ENCODE measurements at regions not wholly inside any gene's neighbourhood (a gene's known extent, or its start where the extent isn't known, plus 50 kb on each side); places are given as distances from the start of the nearest gene placed in this dataset.
"Not testable (repeated sequence)": the region's sequence is repeated elsewhere in the genome, so short reads cannot be mapped to it uniquely, and the experiment has no call there.

DNA sequence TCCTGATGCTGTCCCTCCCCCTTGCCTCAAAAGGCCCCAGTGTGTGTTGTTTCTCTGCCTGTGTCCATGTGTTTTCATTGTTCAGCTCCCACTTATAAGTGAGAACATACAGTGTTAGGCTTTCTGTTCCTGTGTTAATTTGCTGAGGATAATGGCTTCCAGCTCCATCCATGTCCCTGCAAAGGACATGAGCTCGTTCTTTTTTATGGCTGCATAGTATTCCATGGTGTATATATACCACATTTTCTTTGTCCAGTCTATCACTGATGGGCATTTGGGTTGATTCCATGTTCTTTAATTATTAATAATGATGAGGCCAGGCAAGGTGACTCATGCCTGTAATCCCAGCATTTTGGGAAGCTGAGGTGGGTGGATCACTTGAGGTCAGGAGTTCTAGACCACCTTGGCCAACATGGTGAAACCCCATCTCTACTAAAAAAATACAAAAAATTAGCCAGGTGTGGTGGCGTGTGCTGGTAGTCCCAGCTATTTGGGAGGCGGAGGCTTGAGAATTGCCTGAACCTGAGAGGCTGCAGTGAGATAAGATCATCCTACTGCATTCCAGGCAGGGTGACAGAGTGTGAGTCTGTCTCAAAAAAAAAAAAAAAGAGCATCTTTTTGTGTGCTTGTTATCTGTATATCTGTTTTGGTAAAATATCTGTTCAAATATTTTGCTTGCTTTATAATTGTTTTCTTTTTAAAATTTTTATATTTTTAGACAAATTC is 78.0 kb upstream of the CLINT1 start:
- H3K79me2 ChIP-seq (ENCODE audit: insufficient read depth, low read length); H3K36me3 Mint-ChIP-seq; H3K27me3 Mint-ChIP-seq (ENCODE audit: low read depth in 3 of 3); H2AFZ ChIP-seq (ENCODE audit: insufficient read depth, low read depth, low read length, poor library complexity, severe bottlenecking); H3K9me3 ChIP-seq (replicated peaks in 1 of 2; ENCODE audit: control insufficient read depth in 1 of 2, insufficient read depth in 1 of 2, low read length in 2 of 2); DNase-seq; H4K20me1 ChIP-seq (ENCODE audit: insufficient read depth, low read length); H3K4me2 ChIP-seq (replicated peaks; ENCODE audit: extremely low read depth, low read length, poor library complexity, severe bottlenecking); H3K4me1 ChIP-seq (ENCODE audit: control insufficient read depth in 1 of 2, insufficient read depth in 2 of 2, low read length in 2 of 2); H3K9ac ChIP-seq (ENCODE audit: insufficient read depth, low read length, poor library complexity, severe bottlenecking); H3K27ac Mint-ChIP-seq; H3K4me3 Mint-ChIP-seq; H3K27me3 ChIP-seq (ENCODE audit: control insufficient read depth in 2 of 2, insufficient read depth in 2 of 2, low read length in 2 of 2); intact Hi-C loops (cut with micrococcal nuclease); H3K4me3 ChIP-seq (replicated peaks in 1 of 3; ENCODE audit: low read depth in 2 of 3, low read length in 3 of 3); H3K27ac ChIP-seq (ENCODE audit: low read depth in 1 of 2, low read length in 2 of 2); H3K36me3 ChIP-seq (replicated peaks in 1 of 2; ENCODE audit: control insufficient read depth in 1 of 2, insufficient read depth in 2 of 2, low read length in 2 of 2); H3K4me1 Mint-ChIP-seq: not testable (repeated sequence)
- peaks cover 2 to 13% (median 5%) of the 10 kb centered on the region in 7 donors for H3K9me3 Mint-ChIP-seq
- no CpG with 5 or more reads among the region's 3 CpGs for WGBS (ENCODE audit: insufficient coverage)

DNA sequence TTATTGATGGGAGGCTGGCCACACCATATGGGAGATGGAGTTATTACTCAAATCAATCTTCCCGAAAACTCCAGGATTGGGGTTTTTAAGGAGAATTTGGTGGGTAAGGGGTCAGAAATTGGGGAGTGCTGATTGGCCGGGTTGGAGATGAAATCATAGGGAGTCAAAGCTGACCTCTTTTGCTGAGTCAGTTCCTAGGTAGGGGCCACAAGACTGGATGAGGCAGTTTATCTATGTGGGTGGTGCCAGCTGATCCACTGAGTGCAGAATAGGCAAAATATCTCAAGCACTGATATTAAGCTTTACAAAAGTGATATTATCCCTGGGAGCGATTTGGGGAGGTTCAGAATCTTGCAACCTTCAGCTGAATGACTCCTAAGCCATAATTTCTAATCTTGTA is 75.7 kb upstream of the CLINT1 start:
- peaks cover 2 to 13% (median 5%) of the 10 kb centered on the region in 7 donors for H3K9me3 Mint-ChIP-seq
- H3K27me3 ChIP-seq (ENCODE audit: control insufficient read depth in 2 of 2, insufficient read depth in 2 of 2, low read length in 2 of 2): no peaks in the 10 kb centered on the region
- H3K4me2 ChIP-seq (replicated peaks; ENCODE audit: extremely low read depth, low read length, poor library complexity, severe bottlenecking): no peak overlapping the region
- no peak overlapping the region for H2AFZ ChIP-seq (ENCODE audit: insufficient read depth, low read depth, low read length, poor library complexity, severe bottlenecking)
- no peak overlapping the region for H3K27ac ChIP-seq (ENCODE audit: low read depth in 1 of 2, low read length in 2 of 2)
- H3K4me3 ChIP-seq (replicated peaks in 1 of 3; ENCODE audit: low read depth in 2 of 3, low read length in 3 of 3): no peak overlapping the region
- H3K9me3 ChIP-seq (replicated peaks in 1 of 2; ENCODE audit: control insufficient read depth in 1 of 2, insufficient read depth in 1 of 2, low read length in 2 of 2): peaks cover 4% of the 10 kb centered on the region in 2 donors
- no peak overlapping the region for H3K9ac ChIP-seq (ENCODE audit: insufficient read depth, low read length, poor library complexity, severe bottlenecking)
- no peak overlapping the region for H3K27ac Mint-ChIP-seq
- no peaks in the 10 kb centered on the region for H4K20me1 ChIP-seq (ENCODE audit: insufficient read depth, low read length)
- TF ChIP-seq, protein P1, sequence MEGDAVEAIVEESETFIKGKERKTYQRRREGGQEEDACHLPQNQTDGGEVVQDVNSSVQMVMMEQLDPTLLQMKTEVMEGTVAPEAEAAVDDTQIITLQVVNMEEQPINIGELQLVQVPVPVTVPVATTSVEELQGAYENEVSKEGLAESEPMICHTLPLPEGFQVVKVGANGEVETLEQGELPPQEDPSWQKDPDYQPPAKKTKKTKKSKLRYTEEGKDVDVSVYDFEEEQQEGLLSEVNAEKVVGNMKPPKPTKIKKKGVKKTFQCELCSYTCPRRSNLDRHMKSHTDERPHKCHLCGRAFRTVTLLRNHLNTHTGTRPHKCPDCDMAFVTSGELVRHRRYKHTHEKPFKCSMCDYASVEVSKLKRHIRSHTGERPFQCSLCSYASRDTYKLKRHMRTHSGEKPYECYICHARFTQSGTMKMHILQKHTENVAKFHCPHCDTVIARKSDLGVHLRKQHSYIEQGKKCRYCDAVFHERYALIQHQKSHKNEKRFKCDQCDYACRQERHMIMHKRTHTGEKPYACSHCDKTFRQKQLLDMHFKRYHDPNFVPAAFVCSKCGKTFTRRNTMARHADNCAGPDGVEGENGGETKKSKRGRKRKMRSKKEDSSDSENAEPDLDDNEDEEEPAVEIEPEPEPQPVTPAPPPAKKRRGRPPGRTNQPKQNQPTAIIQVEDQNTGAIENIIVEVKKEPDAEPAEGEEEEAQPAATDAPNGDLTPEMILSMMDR (IDR thresholded peaks at IDR 0.05): no peak
- no peaks in the 10 kb centered on the region for H3K4me1 ChIP-seq (ENCODE audit: control insufficient read depth in 1 of 2, insufficient read depth in 2 of 2, low read length in 2 of 2)
- no peaks in the 10 kb centered on the region for H3K36me3 Mint-ChIP-seq
- H3K4me1 Mint-ChIP-seq: no peaks in the 10 kb centered on the region
- no peaks in the 10 kb centered on the region for H3K79me2 ChIP-seq (ENCODE audit: insufficient read depth, low read length)
- DNase-seq: no peak
- H3K4me3 Mint-ChIP-seq: no peak overlapping the region
- H3K27me3 Mint-ChIP-seq (ENCODE audit: low read depth in 3 of 3): peaks cover 0 to 6% (median 2%) of the 10 kb centered on the region in 3 donors
- H3K36me3 ChIP-seq (replicated peaks in 1 of 2; ENCODE audit: control insufficient read depth in 1 of 2, insufficient read depth in 2 of 2, low read length in 2 of 2): no peaks in the 10 kb centered on the region
- intact Hi-C loops (cut with micrococcal nuclease): no loop called here
- WGBS (ENCODE audit: insufficient coverage): 93% methylated on average over 2 of the region's 3 CpGs
